Gastrocnemius medialis (tissue), 4 donors: ENCODE measurements at regions not wholly inside any gene's neighbourhood (a gene's known extent, or its start where the extent isn't known, plus 50 kb on each side); places are given as distances from the start of the nearest gene placed in this dataset.

ENCODE experiments used
- CTCF ChIP-seq, 5 experiments: fragments of 450-650 bp in 3 of 5; fragments of 200-600 bp in 2 of 5; sonication (generic) in 2 of 5; IDR thresholded peaks in 4 of 5; conservative IDR thresholded peaks in 1 of 5; 1 replicate in 4 of 5; 2 replicates in 1 of 5; pipeline ENCODE4 v1.5.1; 2016 to 2019; ENCODE audit warnings: antibody characterized with exemption in 5 of 5, mild to moderate bottlenecking in 3 of 5, moderate library complexity in 3 of 5
- POLR2A ChIP-seq, 2 donors: fragments of 450-650 bp; IDR thresholded peaks; one replicate each; pipeline ENCODE4 v1.6.1; 2017; ENCODE audit warnings: antibody characterized with exemption in 2 of 2, mild to moderate bottlenecking in 2 of 2, moderate library complexity in 2 of 2

GRCh38 chr14:76292561-76292960, 83.4 kb upstream of the ESRRB start:
- TF ChIP-seq CTCF (IDR thresholded peaks at IDR 0.05 in 4 of 5, conservative IDR thresholded peaks at IDR 0.05 in 1 of 5) (no peak), POLR2A (IDR thresholded peaks at IDR 0.05) (no peak)
